ENCODE measurements at regions not wholly inside any gene's neighbourhood (a gene's known extent, or its start where the extent isn't known, plus 50 kb on each side); places are given as distances from the start of the nearest gene placed in this dataset.

DNA sequence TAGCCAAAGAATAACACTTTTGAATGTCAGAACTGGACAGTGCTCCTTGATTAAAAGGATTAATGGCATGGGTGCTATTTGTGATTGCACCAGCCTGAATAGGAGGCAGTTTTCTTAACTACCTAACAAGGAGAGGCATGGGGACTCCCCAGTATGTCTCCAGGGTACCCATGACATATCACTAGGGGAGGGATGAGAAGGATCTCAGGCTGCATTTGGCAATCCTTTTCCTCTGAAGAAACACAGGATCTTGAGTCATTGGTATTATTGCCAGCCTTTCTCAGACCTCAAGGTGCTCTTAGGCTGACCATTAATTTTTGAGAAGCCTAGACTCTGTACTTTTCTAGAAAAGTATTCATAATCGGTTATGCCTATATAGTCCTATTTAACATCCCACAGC, 77.5 kb upstream of the NPVF start:
- TF ChIP-seq, protein P1, sequence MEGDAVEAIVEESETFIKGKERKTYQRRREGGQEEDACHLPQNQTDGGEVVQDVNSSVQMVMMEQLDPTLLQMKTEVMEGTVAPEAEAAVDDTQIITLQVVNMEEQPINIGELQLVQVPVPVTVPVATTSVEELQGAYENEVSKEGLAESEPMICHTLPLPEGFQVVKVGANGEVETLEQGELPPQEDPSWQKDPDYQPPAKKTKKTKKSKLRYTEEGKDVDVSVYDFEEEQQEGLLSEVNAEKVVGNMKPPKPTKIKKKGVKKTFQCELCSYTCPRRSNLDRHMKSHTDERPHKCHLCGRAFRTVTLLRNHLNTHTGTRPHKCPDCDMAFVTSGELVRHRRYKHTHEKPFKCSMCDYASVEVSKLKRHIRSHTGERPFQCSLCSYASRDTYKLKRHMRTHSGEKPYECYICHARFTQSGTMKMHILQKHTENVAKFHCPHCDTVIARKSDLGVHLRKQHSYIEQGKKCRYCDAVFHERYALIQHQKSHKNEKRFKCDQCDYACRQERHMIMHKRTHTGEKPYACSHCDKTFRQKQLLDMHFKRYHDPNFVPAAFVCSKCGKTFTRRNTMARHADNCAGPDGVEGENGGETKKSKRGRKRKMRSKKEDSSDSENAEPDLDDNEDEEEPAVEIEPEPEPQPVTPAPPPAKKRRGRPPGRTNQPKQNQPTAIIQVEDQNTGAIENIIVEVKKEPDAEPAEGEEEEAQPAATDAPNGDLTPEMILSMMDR (IDR thresholded peaks at IDR 0.05; ENCODE audit: low read depth, low read length, missing control alignments) = no peak
- no peak overlapping the region for H3K4me3 ChIP-seq (replicated peaks; ENCODE audit: low read depth, low read length)
- no peak for DNase-seq (ENCODE audit: extremely low read depth, low read depth)

DNA sequence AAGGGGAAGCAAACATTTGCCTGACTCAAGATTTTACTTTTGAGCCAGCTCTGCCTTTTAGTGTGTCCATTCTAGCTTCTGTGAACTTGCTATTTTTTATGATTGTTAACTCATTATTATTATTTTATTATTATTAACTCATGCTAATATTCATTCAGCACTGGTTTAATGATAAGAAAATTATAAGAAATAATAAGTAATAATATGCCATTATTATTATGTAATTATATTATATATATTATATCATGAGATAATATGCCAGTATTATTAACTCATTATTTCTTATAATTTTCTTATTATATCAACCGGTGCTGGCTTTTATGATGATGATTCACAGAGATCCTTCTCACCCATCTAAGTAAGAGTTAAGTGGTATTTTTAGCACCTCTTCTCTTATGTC, 79.3 kb upstream of the NPVF start:
- H3K4me3 ChIP-seq (replicated peaks; ENCODE audit: low read depth, low read length) = no peak overlapping the region
- TF ChIP-seq, protein P1 (IDR thresholded peaks at IDR 0.05; ENCODE audit: low read depth, low read length, missing control alignments) = no peak
- DNase-seq (ENCODE audit: extremely low read depth, low read depth) = no peak

- TF ChIP-seq, protein P1 (IDR thresholded peaks at IDR 0.05; ENCODE audit: low read depth, low read length, missing control alignments) = no peak
- no peak overlapping the region for H3K4me3 ChIP-seq (replicated peaks; ENCODE audit: low read depth, low read length)
- no peak for DNase-seq (ENCODE audit: extremely low read depth, low read depth)
Observed at GRCh38 chr7:25308246-25308645, 80.0 kb upstream of the NPVF start.

DNA sequence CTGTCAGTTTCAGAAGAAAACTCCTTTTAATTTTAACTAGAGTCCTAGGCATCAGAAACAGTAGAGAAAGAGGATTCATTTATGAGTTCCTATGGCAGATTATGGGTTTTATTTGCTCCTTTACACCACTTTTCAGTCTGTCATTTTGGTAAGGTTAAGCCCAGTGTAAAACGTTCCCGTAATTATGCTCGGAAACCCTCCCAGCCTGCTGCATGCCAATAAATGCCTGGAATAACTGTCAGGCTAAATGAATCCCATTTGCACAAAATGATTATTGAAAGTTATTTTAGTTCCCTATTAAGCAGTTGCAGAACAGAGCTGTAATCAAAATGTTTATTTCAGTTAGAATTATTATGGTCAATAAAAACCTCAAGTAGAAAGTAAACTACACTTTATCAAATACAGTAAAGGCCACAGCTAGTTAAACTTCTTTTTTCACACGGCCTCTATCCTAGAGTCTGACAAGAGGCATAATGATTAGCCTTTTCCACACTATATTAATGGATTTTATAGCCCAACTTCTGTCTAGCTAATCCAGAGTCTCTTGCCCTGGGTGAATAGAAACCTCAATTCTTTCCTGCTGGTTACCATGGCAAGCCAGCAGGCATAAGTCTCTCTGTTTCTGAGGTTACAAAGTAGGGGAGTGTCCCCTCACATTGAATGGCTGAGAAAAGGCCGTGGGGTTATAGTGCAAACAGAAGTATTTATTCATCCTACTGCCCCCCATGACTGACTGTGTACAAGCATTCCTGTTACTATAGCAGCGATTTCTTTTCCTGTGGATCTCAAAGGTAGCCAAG, 80.8 kb upstream of the NPVF start:
- no peak for DNase-seq (ENCODE audit: extremely low read depth, low read depth)
- H3K4me3 ChIP-seq (replicated peaks; ENCODE audit: low read depth, low read length) = no peak overlapping the region
- TF ChIP-seq, protein P1 (IDR thresholded peaks at IDR 0.05; ENCODE audit: low read depth, low read length, missing control alignments) = no peak

DNA sequence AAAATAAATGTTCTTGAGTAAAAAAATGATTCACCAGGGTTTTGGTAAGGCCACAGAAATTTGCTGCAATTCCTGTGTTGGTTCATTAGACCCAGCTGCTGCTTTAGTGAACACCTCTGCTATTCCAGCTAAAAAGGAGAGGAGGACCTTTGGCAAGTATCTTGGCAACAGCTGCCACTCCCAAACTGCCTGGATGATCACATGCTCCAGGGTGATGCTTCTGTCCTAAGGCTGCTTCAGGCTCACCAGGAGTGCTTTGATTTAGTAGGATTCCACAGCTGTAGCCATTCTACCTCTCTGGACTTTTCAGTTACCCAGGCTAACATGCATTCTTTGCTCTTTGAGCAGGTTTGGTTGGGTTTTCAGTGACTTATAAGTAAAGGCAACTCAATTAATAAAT, 82.6 kb upstream of the NPVF start:
- DNase-seq (ENCODE audit: extremely low read depth, low read depth) = no peak
- no peak overlapping the region for H3K4me3 ChIP-seq (replicated peaks; ENCODE audit: low read depth, low read length)
- TF ChIP-seq, protein P1 (IDR thresholded peaks at IDR 0.05; ENCODE audit: low read depth, low read length, missing control alignments) = no peak

DNA sequence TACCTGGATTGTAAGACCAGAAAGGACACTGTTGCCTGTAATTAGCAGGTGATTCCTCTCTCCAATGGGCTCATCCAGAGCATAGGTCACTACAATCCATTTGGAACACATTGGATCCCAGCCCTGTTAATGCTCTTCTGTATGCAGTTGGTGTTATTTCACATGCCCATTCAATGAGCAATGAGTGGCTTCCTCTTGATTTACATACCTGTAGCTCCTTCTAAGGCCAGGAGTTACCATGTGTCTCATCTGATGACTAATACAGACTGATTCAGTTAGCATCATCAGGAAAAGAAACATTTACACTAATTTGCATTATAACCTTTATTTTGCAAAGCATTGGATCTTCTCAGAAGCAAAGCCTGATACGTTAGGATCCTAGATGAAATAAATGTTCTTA, 83.1 kb upstream of the NPVF start:
- no peak for DNase-seq (ENCODE audit: extremely low read depth, low read depth)
- TF ChIP-seq, protein P1 (IDR thresholded peaks at IDR 0.05; ENCODE audit: low read depth, low read length, missing control alignments) = no peak
- no peak overlapping the region for H3K4me3 ChIP-seq (replicated peaks; ENCODE audit: low read depth, low read length)

GRCh38 chr7:25312968-25313367, 84.7 kb upstream of the NPVF start:
- no peak overlapping the region for H3K4me3 ChIP-seq (replicated peaks; ENCODE audit: low read depth, low read length)
- no peak for DNase-seq (ENCODE audit: extremely low read depth, low read depth)
- TF ChIP-seq, protein P1 (IDR thresholded peaks at IDR 0.05; ENCODE audit: low read depth, low read length, missing control alignments) = no peak
